Colonic mucosa (tissue), 4 donors: ENCODE measurements at regions not wholly inside any gene's neighbourhood (a gene's known extent, or its start where the extent isn't known, plus 50 kb on each side); places are given as distances from the start of the nearest gene placed in this dataset.

Experiments used
- DNase-seq: peaks from one replicate; pipeline ENCODE4 v3.0.0-alpha.2; 2020
- H3K27ac ChIP-seq: fragments of 200-600 bp; one replicate; pipeline ENCODE4 v1.8.0; 2021
- H3K27me3 ChIP-seq: fragments of 200-600 bp; one replicate; pipeline ENCODE4 v1.8.0; 2021
- H3K36me3 ChIP-seq: fragments of 200-600 bp; one replicate; pipeline ENCODE4 v1.8.0; 2021
- H3K4me1 ChIP-seq: fragments of 200-600 bp; one replicate; pipeline ENCODE4 v1.8.0; 2021; ENCODE audit warnings: mild to moderate bottlenecking
- H3K4me3 ChIP-seq: fragments of 200-600 bp; one replicate; pipeline ENCODE4 v1.8.0; 2021
- H3K9ac ChIP-seq, 2 donors: one replicate each; pipeline ENCODE4 v1.7.0; 2013; ENCODE audit warnings: control low read depth in 2 of 2, low read depth in 2 of 2, low read length in 2 of 2
- H3K9me3 ChIP-seq: fragments of 200-600 bp; one replicate; pipeline ENCODE4 v1.8.0; 2021
- intact Hi-C: fragments of 100-400 bp; cut with DNase I; formaldehyde crosslinking; loops from one replicate; pipeline ENCODE4 v1.14.1; 2022
- TF ChIP-seq, protein P1 (sequence below): fragments of 200-600 bp; IDR thresholded peaks from one replicate; pipeline ENCODE4 v1.8.0; 2022; ENCODE audit warnings: antibody characterized with exemption, mild to moderate bottlenecking
- donor health status: healthy.
- donor health status: DM: no; HTN: no; CAD: no.
- donor health status: DM: no; HTN: no; CAD: no.

- no peaks in the 10 kb centered on the region for H3K36me3 ChIP-seq
- intact Hi-C loops: no loop called here
- DNase-seq: no peak
- no peaks in the 10 kb centered on the region for H3K27me3 ChIP-seq
- H3K9me3 ChIP-seq: no peaks in the 10 kb centered on the region
- no peaks in the 10 kb centered on the region for H3K4me1 ChIP-seq
- TF ChIP-seq, protein P1, sequence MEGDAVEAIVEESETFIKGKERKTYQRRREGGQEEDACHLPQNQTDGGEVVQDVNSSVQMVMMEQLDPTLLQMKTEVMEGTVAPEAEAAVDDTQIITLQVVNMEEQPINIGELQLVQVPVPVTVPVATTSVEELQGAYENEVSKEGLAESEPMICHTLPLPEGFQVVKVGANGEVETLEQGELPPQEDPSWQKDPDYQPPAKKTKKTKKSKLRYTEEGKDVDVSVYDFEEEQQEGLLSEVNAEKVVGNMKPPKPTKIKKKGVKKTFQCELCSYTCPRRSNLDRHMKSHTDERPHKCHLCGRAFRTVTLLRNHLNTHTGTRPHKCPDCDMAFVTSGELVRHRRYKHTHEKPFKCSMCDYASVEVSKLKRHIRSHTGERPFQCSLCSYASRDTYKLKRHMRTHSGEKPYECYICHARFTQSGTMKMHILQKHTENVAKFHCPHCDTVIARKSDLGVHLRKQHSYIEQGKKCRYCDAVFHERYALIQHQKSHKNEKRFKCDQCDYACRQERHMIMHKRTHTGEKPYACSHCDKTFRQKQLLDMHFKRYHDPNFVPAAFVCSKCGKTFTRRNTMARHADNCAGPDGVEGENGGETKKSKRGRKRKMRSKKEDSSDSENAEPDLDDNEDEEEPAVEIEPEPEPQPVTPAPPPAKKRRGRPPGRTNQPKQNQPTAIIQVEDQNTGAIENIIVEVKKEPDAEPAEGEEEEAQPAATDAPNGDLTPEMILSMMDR: no peak
- no peak overlapping the region for H3K4me3 ChIP-seq
- H3K27ac ChIP-seq: peak overlapping the region; percentile 77
- peak overlapping the region in 1 of 2 donors; percentile 66 for H3K9ac ChIP-seq
These were observed 86.5 kb downstream of the CD164 start for GRCh38 chr6:109295774-109296156.

DNA sequence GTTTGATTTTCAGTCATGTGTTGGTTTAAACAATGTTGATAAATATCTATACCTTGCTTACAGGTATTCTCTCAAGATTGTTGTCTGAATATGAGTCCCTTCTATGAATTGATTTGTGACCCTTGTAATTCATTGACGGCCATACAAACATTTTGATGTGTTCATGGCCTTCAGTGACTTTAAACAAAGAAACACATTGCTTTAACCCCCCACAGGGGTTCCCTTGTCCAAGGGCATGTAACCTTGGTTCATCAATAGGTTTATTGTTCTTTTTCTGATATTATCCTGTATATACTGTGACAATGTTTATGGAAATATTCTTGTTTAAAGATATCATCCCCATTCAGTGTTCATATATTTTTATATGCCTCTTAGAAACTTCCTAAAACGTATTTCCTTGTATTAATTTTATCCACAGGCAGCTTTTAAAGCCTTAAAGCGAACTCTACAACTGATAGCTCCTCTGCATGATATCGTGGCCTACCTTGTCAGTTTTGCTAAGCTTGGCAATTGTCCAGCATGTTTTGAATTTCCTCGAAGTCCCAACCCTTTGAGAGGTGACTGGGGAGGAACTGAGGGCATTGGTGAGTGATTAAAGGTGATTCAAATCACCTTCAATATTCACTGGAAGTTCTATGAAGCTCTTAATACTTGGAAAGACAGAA, 87.0 kb downstream of the CD164 start:
- no peaks in the 10 kb centered on the region for H3K4me1 ChIP-seq
- peak overlapping the region; percentile 77 for H3K27ac ChIP-seq
- no peak overlapping the region for H3K4me3 ChIP-seq
- TF ChIP-seq, protein P1: no peak
- peak overlapping the region in 1 of 2 donors; percentile 66 for H3K9ac ChIP-seq
- no peaks in the 10 kb centered on the region for H3K9me3 ChIP-seq
- intact Hi-C loops: no loop called here
- H3K36me3 ChIP-seq: no peaks in the 10 kb centered on the region
- peak; percentile 50 for DNase-seq
- H3K27me3 ChIP-seq: no peaks in the 10 kb centered on the region

GRCh38 chr6:109292983-109293586, 89.2 kb downstream of the CD164 start:
- Histone ChIP-seq H3K9ac (no peak overlapping the region), H3K9me3 (no peaks in the 10 kb centered on the region), H3K36me3 (no peaks in the 10 kb centered on the region), H3K4me3 (no peak overlapping the region), H3K27ac (peak overlapping the region; percentile 77), H3K4me1 (no peaks in the 10 kb centered on the region), H3K27me3 (no peaks in the 10 kb centered on the region)
- intact Hi-C loops: no loop called here
- TF ChIP-seq, protein P1: no peak
- DNase-seq: no peak

DNA sequence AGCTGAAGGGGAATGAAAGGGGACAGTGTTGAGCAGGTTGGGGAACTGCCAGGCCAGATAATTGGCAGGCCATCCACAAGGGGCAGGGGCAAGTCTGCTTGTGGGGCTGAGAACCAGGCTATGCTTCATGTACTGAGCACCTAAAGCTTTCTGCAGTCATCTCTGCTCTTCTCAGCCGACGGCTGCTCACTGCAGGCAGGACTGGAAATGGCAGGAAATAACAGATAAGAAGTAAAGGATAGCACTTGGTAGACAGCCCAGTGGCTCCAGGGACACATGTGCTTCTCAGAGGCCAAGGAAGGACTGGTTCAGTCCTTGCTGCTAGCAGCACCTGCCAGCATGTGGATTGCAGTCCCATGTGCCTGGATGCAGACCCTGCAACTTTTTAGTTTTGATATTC, 89.8 kb downstream of the CD164 start:
- intact Hi-C loops: no loop called here
- Histone ChIP-seq H3K9ac (peak overlapping the region in 1 of 2 donors; percentile 0), H3K27ac (peak overlapping the region; percentile 66)

DNA sequence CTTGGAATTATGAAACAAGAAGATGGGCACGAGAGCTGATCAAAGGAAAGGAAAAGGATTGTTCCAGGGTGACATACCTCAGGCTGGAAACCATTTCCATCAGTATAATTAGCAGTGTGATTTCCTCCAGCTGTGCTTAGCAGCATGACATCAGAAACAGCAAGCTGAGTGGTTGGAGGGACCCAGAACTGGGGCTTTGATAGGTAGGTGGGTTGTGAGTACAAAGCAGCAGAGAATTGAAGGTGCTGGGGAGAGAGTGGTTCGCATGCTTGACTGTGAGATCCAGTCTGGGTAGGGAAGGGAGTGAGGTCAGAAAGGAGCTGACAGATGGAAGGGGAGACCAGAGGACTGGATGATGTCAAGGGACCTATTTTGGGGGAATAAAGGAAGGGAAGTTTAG, 90.4 kb downstream of the CD164 start:
- H3K27me3 ChIP-seq: no peaks in the 10 kb centered on the region
- DNase-seq: no peak
- TF ChIP-seq, protein P1: no peak
- no peak overlapping the region for H3K4me3 ChIP-seq
- H3K9me3 ChIP-seq: no peaks in the 10 kb centered on the region
- no peaks in the 10 kb centered on the region for H3K4me1 ChIP-seq
- intact Hi-C loops: no loop called here
- H3K9ac ChIP-seq: peak overlapping the region in 1 of 2 donors; percentile 0
- no peaks in the 10 kb centered on the region for H3K36me3 ChIP-seq
- H3K27ac ChIP-seq: peak overlapping the region; percentile 66

More for the DNA sequence above, 89.8 kb downstream of the CD164 start:
- peak; percentile 57 for DNase-seq
- Histone ChIP-seq H3K27me3 (no peaks in the 10 kb centered on the region), H3K9me3 (no peaks in the 10 kb centered on the region), H3K36me3 (no peaks in the 10 kb centered on the region), H3K4me1 (no peaks in the 10 kb centered on the region), H3K4me3 (no peak overlapping the region)
- TF ChIP-seq, protein P1: no peak
